WTC11 (cell line): ENCODE measurements at regions not wholly inside any gene's neighbourhood (a gene's known extent, or its start where the extent isn't known, plus 50 kb on each side); places are given as distances from the start of the nearest gene placed in this dataset.

Experiments
- ATAC-seq: fragments of 200-7000 bp; cut with Tn5 transposase; 2 replicates; pipeline ENCODE4 v1.10.0; 2021; ENCODE audit warnings: mild to moderate bottlenecking, moderate library complexity
- CTCF ChIA-PET: fragments of 300-600 bp; sonication (Branson Sonifier 250); formaldehyde crosslinking; loops from one replicate; lab custom pipeline; 2021; ENCODE audit warnings: antibody characterized with exemption; lab: Charles Lee
- POLR2A ChIA-PET: fragments of 350-600 bp; sonication (Branson Sonifier 250); formaldehyde crosslinking; loops from one replicate; lab custom pipeline; 2021; ENCODE audit warnings: antibody characterized with exemption; lab: Charles Lee
- DNase-seq: peaks from one replicate; pipeline ENCODE4 v3.0.0; 2021; ENCODE audit warnings: low spot score
- H3K27ac Mint-ChIP-seq: 2 replicates; pipeline ENCODE4 v1.8.0; 2021; ENCODE audit warnings: mixed read lengths
- H3K27me3 Mint-ChIP-seq: 2 replicates; pipeline ENCODE4 v1.8.0; 2021; ENCODE audit warnings: low read depth, mild to moderate bottlenecking, moderate library complexity, mixed read lengths
- H3K36me3 Mint-ChIP-seq: 2 replicates; pipeline ENCODE4 v1.8.0; 2021; ENCODE audit warnings: mixed read lengths
- H3K4me1 Mint-ChIP-seq: 2 replicates; pipeline ENCODE4 v1.8.0; 2022; ENCODE audit warnings: mixed read lengths
- H3K4me3 Mint-ChIP-seq: 2 replicates; pipeline ENCODE4 v1.8.0; 2021; ENCODE audit warnings: mild to moderate bottlenecking, moderate library complexity, mixed read lengths
- H3K9me3 Mint-ChIP-seq: 2 replicates; pipeline ENCODE4 v1.8.0; 2021; ENCODE audit warnings: mixed read lengths
- ARID4B ChIP-seq: sonication (generic); formaldehyde crosslinking; IDR thresholded peaks from 2 replicates; pipeline ENCODE4 v1.8.0; 2023; ENCODE audit warnings: missing genetic modification reagents, mild to moderate bottlenecking, borderline replicate concordance
- CREM ChIP-seq: sonication (generic); formaldehyde crosslinking; IDR thresholded peaks from 2 replicates; pipeline ENCODE4 v1.8.1; 2022; ENCODE audit warnings: mild to moderate bottlenecking, missing genetic modification reagents, moderate library complexity
- E2F5 ChIP-seq: sonication (generic); formaldehyde crosslinking; IDR thresholded peaks from 2 replicates; pipeline ENCODE4 v1.8.1; 2022; ENCODE audit warnings: mild to moderate bottlenecking, moderate library complexity, missing genetic modification reagents
- ELF4 ChIP-seq: sonication (generic); formaldehyde crosslinking; IDR thresholded peaks from 2 replicates; pipeline ENCODE4 v1.8.1; 2022; ENCODE audit warnings: low read depth, mild to moderate bottlenecking, moderate library complexity, missing genetic modification reagents
- ERG ChIP-seq: fragments of 250-450 bp; sonication (Bioruptor Pico); IDR thresholded peaks from 2 replicates; pipeline ENCODE4 v1.8.0; 2021; ENCODE audit warnings: mild to moderate bottlenecking
- IRF1 ChIP-seq: sonication (generic); formaldehyde crosslinking; IDR thresholded peaks from 2 replicates; pipeline ENCODE4 v1.8.0; 2023; ENCODE audit warnings: missing genetic modification reagents
- IRF2 ChIP-seq: sonication (generic); formaldehyde crosslinking; IDR thresholded peaks from 2 replicates; pipeline ENCODE4 v1.8.0; 2022; ENCODE audit warnings: low read depth, missing genetic modification reagents, borderline replicate concordance
- ZNF232 ChIP-seq: sonication (generic); formaldehyde crosslinking; IDR thresholded peaks from 2 replicates; pipeline ENCODE4 v1.8.0; 2022; ENCODE audit warnings: mild to moderate bottlenecking, missing genetic modification reagents
- TF ChIP-seq, protein P1 (sequence below): sonication (generic); formaldehyde crosslinking; IDR thresholded peaks from 2 replicates; pipeline ENCODE4 v1.8.0; 2022; ENCODE audit warnings: mild to moderate bottlenecking, missing genetic modification reagents
- TF ChIP-seq, protein P2 (sequence below): fragments of 250-450 bp; sonication (Bioruptor Pico); conservative IDR thresholded peaks from 2 replicates; pipeline ENCODE4 v1.9.0; 2021; ENCODE audit warnings: mild to moderate bottlenecking

DNA sequence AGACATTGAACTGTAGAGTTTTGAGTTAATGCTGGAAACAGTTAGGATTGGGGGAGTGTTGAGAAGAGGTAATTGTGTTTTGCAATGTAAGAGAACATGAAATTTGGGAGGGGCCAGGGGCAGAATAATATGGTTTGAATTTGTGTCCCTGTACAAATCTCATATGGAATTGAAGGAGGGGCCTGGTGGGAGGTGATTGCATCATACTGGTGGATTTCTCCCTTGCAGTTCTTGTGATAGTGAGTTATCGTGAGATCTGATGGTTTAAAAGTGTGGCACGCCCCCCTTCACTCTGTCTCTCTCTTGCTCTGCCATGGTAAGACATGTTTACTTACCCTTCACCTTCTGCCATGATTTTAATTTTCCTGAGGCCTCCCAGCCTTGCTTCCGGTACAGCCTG, 876.0 kb upstream of the FBXO33 start:
- Mint-ChIP-seq H3K4me1 (peaks cover 7% of the 10 kb centered on the region), H3K27ac (0 out of 2 replicates have a peak overlapping the region, but pooled peaks have one; percentile 7), H3K9me3 (peaks cover 4% of the 10 kb centered on the region), H3K4me3 (no peak overlapping the region)
- ChIA-PET POLR2A (no interaction called here), CTCF (no interaction called here)
- TF ChIP-seq, protein P1, sequence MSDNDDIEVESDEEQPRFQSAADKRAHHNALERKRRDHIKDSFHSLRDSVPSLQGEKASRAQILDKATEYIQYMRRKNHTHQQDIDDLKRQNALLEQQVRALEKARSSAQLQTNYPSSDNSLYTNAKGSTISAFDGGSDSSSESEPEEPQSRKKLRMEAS, result no peak
- TF ChIP-seq, protein P2, sequence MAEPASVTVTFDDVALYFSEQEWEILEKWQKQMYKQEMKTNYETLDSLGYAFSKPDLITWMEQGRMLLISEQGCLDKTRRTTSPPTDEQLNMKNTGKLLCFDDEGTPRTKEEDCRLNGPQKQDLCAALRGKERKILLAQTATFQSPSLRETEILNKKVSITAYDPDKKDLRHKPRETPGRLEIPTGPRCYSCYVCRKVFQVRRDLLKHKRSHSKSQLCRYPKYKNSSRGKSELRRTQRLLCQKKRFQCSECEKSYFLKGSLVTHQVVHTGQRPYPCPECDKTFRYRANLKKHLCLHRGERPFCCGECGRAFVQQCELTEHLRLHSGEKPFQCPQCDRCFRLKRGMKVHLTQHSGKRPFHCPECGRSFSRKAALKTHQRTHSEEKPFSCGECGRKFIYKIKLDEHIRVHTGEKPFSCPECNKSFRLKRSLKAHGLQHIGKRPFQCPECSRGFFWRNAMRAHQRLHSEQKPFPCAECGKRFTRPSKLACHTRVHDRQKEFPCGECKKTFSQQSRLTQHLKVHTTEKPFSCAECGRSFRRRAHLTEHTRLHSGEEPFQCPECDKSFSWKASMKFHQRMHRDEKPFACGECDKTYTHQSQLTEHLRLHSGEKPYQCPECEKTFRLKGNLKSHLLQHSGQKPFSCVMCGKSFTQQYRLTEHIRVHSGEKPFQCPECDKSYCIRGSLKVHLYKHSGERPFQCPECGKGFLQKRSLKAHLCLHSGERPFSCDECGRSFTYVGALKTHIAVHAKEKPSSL, result no peak
- TF ChIP-seq, all 79 proteins: peak for 0
- no peak for ATAC-seq
- no peak for DNase-seq
- Mint-ChIP-seq H3K27me3 (no peaks in the 10 kb centered on the region), H3K36me3 (peaks cover 3% of the 10 kb centered on the region; the same call in 1 of the 2 replicates)

DNA sequence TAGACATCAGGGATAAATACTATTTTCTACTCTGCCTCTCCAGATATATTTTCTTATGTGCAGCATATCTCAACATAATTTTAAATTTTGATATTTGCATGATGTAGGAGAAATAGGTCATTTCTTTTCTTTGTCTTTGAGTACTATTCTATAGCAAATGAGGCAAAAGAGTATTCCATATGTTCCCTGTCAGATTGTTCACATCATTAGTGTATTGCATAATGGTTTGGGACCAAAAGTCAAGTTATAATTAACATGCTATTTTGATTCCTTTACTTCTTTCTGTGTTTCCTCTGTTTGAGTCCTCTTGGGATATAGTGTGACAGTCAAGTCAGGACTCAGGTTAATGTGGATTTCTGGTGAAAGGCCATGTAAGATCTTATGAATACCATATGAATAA, 864.6 kb upstream of the FBXO33 start:
- no peaks in the 10 kb centered on the region for H3K27me3 Mint-ChIP-seq
- no peaks in the 10 kb centered on the region for H3K4me1 Mint-ChIP-seq
- ATAC-seq (no peak), DNase-seq (no peak)
- no peak for TF ChIP-seq E2F5 (CRISPR knock-in tag)
- TF ChIP-seq, protein P2, result no peak
- TF ChIP-seq ARID4B, result no peak
- TF ChIP-seq CREM, result no peak
- no peak for TF ChIP-seq IRF1 (CRISPR knock-in tag)
- TF ChIP-seq IRF2, result no peak
- TF ChIP-seq ELF4 (CRISPR knock-in tag), result no peak
- no peak for TF ChIP-seq ERG (CRISPR knock-in tag)
- TF ChIP-seq ZNF232, result no peak
- no peak overlapping the region for H3K4me3 Mint-ChIP-seq
- no peak overlapping the region for H3K27ac Mint-ChIP-seq
- ChIA-PET POLR2A (no interaction called here), CTCF (no interaction called here)
- peaks cover 42% of the 10 kb centered on the region for H3K9me3 Mint-ChIP-seq
- H3K36me3 Mint-ChIP-seq, result peaks cover 30% of the 10 kb centered on the region
